ENCODE measurements at regions not wholly inside any gene's neighbourhood (a gene's known extent, or its start where the extent isn't known, plus 50 kb on each side); places are given as distances from the start of the nearest gene placed in this dataset.

DNA sequence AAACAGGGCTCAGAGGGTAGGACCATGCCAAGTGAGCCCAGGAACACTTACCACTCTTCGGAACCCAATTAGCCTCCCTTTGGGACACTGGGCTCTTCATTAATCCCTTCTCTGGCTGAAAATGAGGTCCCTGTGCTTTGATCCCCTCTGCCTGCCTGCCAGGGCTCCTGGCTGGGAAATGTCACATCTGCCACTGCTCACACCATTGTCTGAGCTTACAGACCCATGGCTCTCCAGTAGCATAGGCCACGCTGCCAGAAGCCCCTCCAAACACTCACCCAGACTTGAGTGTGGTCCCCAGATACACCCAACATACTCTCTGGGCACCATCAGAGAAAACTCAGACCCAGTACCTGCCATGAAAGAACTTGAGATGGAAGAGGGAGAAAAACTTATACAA, 287.3 kb downstream of the XXYLT1 start:
- no peak overlapping the region for H3K27ac ChIP-seq (ENCODE audit: low read depth, low read length)
- no peaks in the 10 kb centered on the region for H3F3A ChIP-seq (ENCODE audit: control insufficient read depth, insufficient read depth)
- no peaks in the 10 kb centered on the region for H3K9me3 ChIP-seq (ENCODE audit: control insufficient read depth, insufficient read depth, low read length)
- H3K79me2 ChIP-seq (ENCODE audit: control insufficient read depth, low read length) = no peaks in the 10 kb centered on the region
- no peak for TF ChIP-seq EZH2phosphoT487 (IDR thresholded peaks at IDR 0.05; ENCODE audit: borderline replicate concordance, low read length)
- TF ChIP-seq, protein P1, sequence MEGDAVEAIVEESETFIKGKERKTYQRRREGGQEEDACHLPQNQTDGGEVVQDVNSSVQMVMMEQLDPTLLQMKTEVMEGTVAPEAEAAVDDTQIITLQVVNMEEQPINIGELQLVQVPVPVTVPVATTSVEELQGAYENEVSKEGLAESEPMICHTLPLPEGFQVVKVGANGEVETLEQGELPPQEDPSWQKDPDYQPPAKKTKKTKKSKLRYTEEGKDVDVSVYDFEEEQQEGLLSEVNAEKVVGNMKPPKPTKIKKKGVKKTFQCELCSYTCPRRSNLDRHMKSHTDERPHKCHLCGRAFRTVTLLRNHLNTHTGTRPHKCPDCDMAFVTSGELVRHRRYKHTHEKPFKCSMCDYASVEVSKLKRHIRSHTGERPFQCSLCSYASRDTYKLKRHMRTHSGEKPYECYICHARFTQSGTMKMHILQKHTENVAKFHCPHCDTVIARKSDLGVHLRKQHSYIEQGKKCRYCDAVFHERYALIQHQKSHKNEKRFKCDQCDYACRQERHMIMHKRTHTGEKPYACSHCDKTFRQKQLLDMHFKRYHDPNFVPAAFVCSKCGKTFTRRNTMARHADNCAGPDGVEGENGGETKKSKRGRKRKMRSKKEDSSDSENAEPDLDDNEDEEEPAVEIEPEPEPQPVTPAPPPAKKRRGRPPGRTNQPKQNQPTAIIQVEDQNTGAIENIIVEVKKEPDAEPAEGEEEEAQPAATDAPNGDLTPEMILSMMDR (IDR thresholded peaks at IDR 0.05; ENCODE audit: low read depth, low read length, poor library complexity, severe bottlenecking) = no peak
- H3K27me3 ChIP-seq (ENCODE audit: control insufficient read depth, low read length) = peaks cover 17% of the 10 kb centered on the region
- H4K20me1 ChIP-seq (ENCODE audit: control insufficient read depth, insufficient read depth, low read depth, low read length) = no peaks in the 10 kb centered on the region
- no peaks in the 10 kb centered on the region for H3K9me2 ChIP-seq (replicated peaks; ENCODE audit: control insufficient read depth, low read length)
- no peaks in the 10 kb centered on the region for H3K36me3 ChIP-seq (ENCODE audit: control insufficient read depth, low read length)
- no peak overlapping the region for H3K4me3 ChIP-seq (ENCODE audit: low read length)
- no peaks in the 10 kb centered on the region for H3K4me1 ChIP-seq (ENCODE audit: control insufficient read depth, low read length)
- no peak overlapping the region for H3K4me2 ChIP-seq (ENCODE audit: low read length)

DNA sequence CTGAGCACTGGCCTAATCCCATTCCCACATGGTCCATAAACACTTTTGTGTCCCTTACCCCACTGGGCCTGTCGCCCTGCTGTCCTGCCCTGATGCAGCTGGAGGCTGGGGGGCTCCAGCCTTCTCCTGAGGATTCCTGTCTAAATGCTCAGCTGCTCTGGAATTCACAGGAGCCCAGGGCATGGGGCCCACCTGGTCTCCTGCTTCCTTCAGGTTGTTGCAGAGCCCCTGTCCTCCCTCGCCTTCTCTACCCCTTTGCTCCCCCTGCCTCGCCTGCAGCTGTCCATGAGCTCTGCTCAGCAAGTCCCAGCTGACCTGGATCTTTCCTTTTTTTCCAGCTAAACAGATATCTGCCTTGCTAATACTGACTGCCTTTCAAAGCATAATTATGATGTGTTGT, 286.9 kb downstream of the XXYLT1 start:
- no peaks in the 10 kb centered on the region for H3F3A ChIP-seq (ENCODE audit: control insufficient read depth, insufficient read depth)
- H3K4me2 ChIP-seq (ENCODE audit: low read length) = no peak overlapping the region
- H4K20me1 ChIP-seq (ENCODE audit: control insufficient read depth, insufficient read depth, low read depth, low read length) = no peaks in the 10 kb centered on the region
- no peak for TF ChIP-seq EZH2phosphoT487 (IDR thresholded peaks at IDR 0.05; ENCODE audit: borderline replicate concordance, low read length)
- TF ChIP-seq, protein P1 (IDR thresholded peaks at IDR 0.05; ENCODE audit: low read depth, low read length, poor library complexity, severe bottlenecking) = no peak
- no peaks in the 10 kb centered on the region for H3K9me3 ChIP-seq (ENCODE audit: control insufficient read depth, insufficient read depth, low read length)
- H3K4me3 ChIP-seq (ENCODE audit: low read length) = no peak overlapping the region
- H3K27ac ChIP-seq (ENCODE audit: low read depth, low read length) = no peak overlapping the region
- peaks cover 17% of the 10 kb centered on the region for H3K27me3 ChIP-seq (ENCODE audit: control insufficient read depth, low read length)
- no peaks in the 10 kb centered on the region for H3K4me1 ChIP-seq (ENCODE audit: control insufficient read depth, low read length)
- no peaks in the 10 kb centered on the region for H3K9me2 ChIP-seq (replicated peaks; ENCODE audit: control insufficient read depth, low read length)
- H3K79me2 ChIP-seq (ENCODE audit: control insufficient read depth, low read length) = no peaks in the 10 kb centered on the region
- no peaks in the 10 kb centered on the region for H3K36me3 ChIP-seq (ENCODE audit: control insufficient read depth, low read length)

DNA sequence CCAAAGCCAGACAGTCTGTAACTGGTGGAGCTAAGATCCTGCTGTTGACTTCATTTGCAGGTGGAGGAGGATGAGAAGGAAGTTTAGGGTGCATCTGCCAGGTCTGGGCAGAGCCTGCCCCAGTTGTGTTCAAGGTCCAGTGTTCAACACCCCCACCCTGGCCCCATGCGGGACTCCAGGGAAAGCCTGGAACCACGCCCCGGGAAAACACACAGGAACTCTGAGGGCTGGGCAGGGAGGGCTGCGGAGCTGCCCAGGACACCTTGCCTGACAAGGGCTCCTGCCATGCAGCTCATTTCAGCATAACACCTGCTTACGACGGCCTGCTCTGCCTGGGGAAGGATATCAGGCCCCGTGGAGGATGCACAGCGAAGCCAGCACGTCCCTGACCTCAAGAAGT, 286.3 kb downstream of the XXYLT1 start:
- no peaks in the 10 kb centered on the region for H3K9me2 ChIP-seq (replicated peaks; ENCODE audit: control insufficient read depth, low read length)
- no peaks in the 10 kb centered on the region for H3K4me1 ChIP-seq (ENCODE audit: control insufficient read depth, low read length)
- H3F3A ChIP-seq (ENCODE audit: control insufficient read depth, insufficient read depth) = no peaks in the 10 kb centered on the region
- no peaks in the 10 kb centered on the region for H4K20me1 ChIP-seq (ENCODE audit: control insufficient read depth, insufficient read depth, low read depth, low read length)
- TF ChIP-seq, protein P1 (IDR thresholded peaks at IDR 0.05; ENCODE audit: low read depth, low read length, poor library complexity, severe bottlenecking) = no peak
- no peak for TF ChIP-seq EZH2phosphoT487 (IDR thresholded peaks at IDR 0.05; ENCODE audit: borderline replicate concordance, low read length)
- H3K79me2 ChIP-seq (ENCODE audit: control insufficient read depth, low read length) = no peaks in the 10 kb centered on the region
- no peak overlapping the region for H3K4me3 ChIP-seq (ENCODE audit: low read length)
- H3K27me3 ChIP-seq (ENCODE audit: control insufficient read depth, low read length) = peaks cover 17% of the 10 kb centered on the region
- no peak overlapping the region for H3K27ac ChIP-seq (ENCODE audit: low read depth, low read length)
- no peak overlapping the region for H3K4me2 ChIP-seq (ENCODE audit: low read length)
- H3K9me3 ChIP-seq (ENCODE audit: control insufficient read depth, insufficient read depth, low read length) = no peaks in the 10 kb centered on the region
- no peaks in the 10 kb centered on the region for H3K36me3 ChIP-seq (ENCODE audit: control insufficient read depth, low read length)

Data from DOHH2 (cell line).